ENCODE measurements at regions not wholly inside any gene's neighbourhood (a gene's known extent, or its start where the extent isn't known, plus 50 kb on each side); places are given as distances from the start of the nearest gene placed in this dataset.

DNA sequence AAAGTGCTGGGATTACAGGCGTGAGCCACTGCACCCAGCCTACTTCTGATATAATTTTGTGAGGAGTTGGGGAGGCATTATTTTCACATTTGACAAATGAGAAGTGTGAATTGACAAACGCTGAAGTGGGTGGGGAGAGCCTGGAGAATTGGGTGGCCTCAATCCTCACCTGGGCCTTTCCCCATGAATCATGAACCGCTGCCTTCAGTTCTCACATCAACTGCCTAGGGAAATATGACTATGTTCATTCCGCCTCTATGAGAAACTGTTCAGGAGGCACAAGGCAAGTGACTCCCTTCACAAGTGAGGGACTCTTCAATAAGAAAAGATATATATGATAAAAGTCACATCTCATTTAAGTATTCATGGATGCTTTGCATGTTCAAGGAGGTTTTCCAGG is 96.6 kb upstream of the RND3 start:
- Mint-ChIP-seq H3K27me3 (no peaks in the 10 kb centered on the region), H3K9me3 (peaks cover 10% of the 10 kb centered on the region), H3K4me1 (ENCODE audit: low read depth) (no peaks in the 10 kb centered on the region), H3K4me3 (no peak overlapping the region), H3K27ac (no peak overlapping the region), H3K36me3 (ENCODE audit: low read depth) (no peaks in the 10 kb centered on the region)
- intact Hi-C loops (cut with DNase I, micrococcal nuclease), result no loop called here
- no peak overlapping the region for H3K4me3 ChIP-seq (ENCODE audit: low read length)
- no peak for DNase-seq
- no peak overlapping the region for H3K27ac ChIP-seq (ENCODE audit: low read depth in 1 of 2, low read length in 2 of 2)
- no peaks in the 10 kb centered on the region for H3K4me1 ChIP-seq (ENCODE audit: insufficient read depth, low read length)
- H3K9me3 ChIP-seq (ENCODE audit: control insufficient read depth in 1 of 2, insufficient read depth in 1 of 2, low read length in 2 of 2), result peaks cover 0 to 7% of the 10 kb centered on the region in 2 experiments
- no peaks in the 10 kb centered on the region for H3K27me3 ChIP-seq (ENCODE audit: control insufficient read depth in 1 of 2, insufficient read depth in 2 of 2, low read length in 2 of 2)
- no peak for ATAC-seq (ENCODE audit: poor library complexity)
- ChIA-PET CTCF (no interaction called here), POLR2A (no interaction called here)
- no peak for TF ChIP-seq CTCF (IDR thresholded peaks at IDR 0.05)
- H3K36me3 ChIP-seq (ENCODE audit: insufficient read depth, low read length), result no peaks in the 10 kb centered on the region

DNA sequence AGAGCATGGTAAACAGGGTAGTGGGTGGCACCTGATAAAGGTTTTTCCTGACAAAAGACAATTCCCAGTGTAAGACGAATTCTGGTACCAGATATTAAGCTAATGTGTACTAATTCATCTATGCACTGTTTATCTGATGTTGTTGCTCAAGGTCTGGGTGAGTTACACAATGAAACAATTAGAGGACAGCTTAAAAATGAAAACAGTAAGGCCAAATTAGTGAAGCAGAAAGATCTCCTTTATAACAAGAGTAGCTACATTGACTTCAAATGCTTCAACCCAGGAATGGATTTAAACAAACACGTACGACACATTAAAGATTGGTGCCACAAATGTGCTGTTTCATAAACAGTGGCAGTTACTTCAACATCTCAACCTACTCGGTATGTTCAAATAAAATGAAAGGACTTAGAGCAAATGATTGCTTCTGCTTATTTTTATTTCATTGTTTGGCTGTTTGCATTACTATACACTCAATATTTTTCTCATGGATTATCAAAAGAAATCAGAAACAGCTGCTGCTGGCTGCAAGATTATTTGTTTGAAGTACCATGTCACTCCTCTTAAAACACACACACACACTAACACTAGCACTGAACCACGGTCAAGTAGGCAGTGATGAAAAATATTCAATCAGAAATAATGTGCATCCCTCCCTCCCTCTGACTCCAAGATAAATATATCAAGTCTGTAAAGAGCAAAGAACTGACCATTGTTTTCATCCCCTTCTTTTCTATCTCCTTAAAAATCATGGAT is 94.4 kb upstream of the RND3 start:
- Histone ChIP-seq H3K9me3 (ENCODE audit: control insufficient read depth in 1 of 2, insufficient read depth in 1 of 2, low read length in 2 of 2) (peaks cover 10 to 14% of the 10 kb centered on the region in 2 experiments), H3K36me3 (ENCODE audit: insufficient read depth, low read length) (no peaks in the 10 kb centered on the region), H3K4me1 (ENCODE audit: insufficient read depth, low read length) (no peaks in the 10 kb centered on the region), H3K4me3 (ENCODE audit: low read length) (no peak overlapping the region), H3K27ac (ENCODE audit: low read depth in 1 of 2, low read length in 2 of 2) (no peak overlapping the region), H3K27me3 (ENCODE audit: control insufficient read depth in 1 of 2, insufficient read depth in 2 of 2, low read length in 2 of 2) (no peaks in the 10 kb centered on the region)
- no peaks in the 10 kb centered on the region for H3K36me3 Mint-ChIP-seq (ENCODE audit: low read depth)
- no peak for TF ChIP-seq CTCF (IDR thresholded peaks at IDR 0.05)
- ChIA-PET CTCF (no interaction called here), POLR2A (no interaction called here)
- no peaks in the 10 kb centered on the region for H3K27me3 Mint-ChIP-seq
- H3K27ac Mint-ChIP-seq, result no peak overlapping the region
- no peak for DNase-seq
- no peak for ATAC-seq (ENCODE audit: poor library complexity)
- H3K9me3 Mint-ChIP-seq, result peaks cover 18% of the 10 kb centered on the region
- intact Hi-C loops (cut with DNase I, micrococcal nuclease), result no loop called here
- no peaks in the 10 kb centered on the region for H3K4me1 Mint-ChIP-seq (ENCODE audit: low read depth)
- no peak overlapping the region for H3K4me3 Mint-ChIP-seq

- Histone ChIP-seq H3K27me3 (ENCODE audit: control insufficient read depth in 1 of 2, insufficient read depth in 2 of 2, low read length in 2 of 2) (no peaks in the 10 kb centered on the region), H3K4me1 (ENCODE audit: insufficient read depth, low read length) (no peaks in the 10 kb centered on the region), H3K9me3 (ENCODE audit: control insufficient read depth in 1 of 2, insufficient read depth in 1 of 2, low read length in 2 of 2) (peaks cover 10 to 17% of the 10 kb centered on the region in 2 experiments), H3K27ac (ENCODE audit: low read depth in 1 of 2, low read length in 2 of 2) (no peak overlapping the region), H3K4me3 (ENCODE audit: low read length) (no peak overlapping the region), H3K36me3 (ENCODE audit: insufficient read depth, low read length) (no peaks in the 10 kb centered on the region)
- ChIA-PET CTCF (no interaction called here), POLR2A (no interaction called here)
- H3K27ac Mint-ChIP-seq, result no peak overlapping the region
- ATAC-seq (ENCODE audit: poor library complexity), result no peak
- no peak overlapping the region for H3K4me3 Mint-ChIP-seq
- no peaks in the 10 kb centered on the region for H3K36me3 Mint-ChIP-seq (ENCODE audit: low read depth)
- no peak for DNase-seq
- no peaks in the 10 kb centered on the region for H3K27me3 Mint-ChIP-seq
- intact Hi-C loops (cut with DNase I, micrococcal nuclease), result no loop called here
- TF ChIP-seq CTCF (IDR thresholded peaks at IDR 0.05), result no peak
- H3K4me1 Mint-ChIP-seq (ENCODE audit: low read depth), result no peaks in the 10 kb centered on the region
- H3K9me3 Mint-ChIP-seq, result peaks cover 15% of the 10 kb centered on the region
Measured at GRCh38 chr2:150578481-150578880, 91.0 kb upstream of the RND3 start.

All from CD4-positive, alpha-beta T cell (primary cell).